Activated CD4-positive, alpha-beta T cell treated with anti-CD3 and anti-CD28 coated beads for 36 hours (primary cell): ENCODE measurements at regions not wholly inside any gene's neighbourhood (a gene's known extent, or its start where the extent isn't known, plus 50 kb on each side); places are given as distances from the start of the nearest gene placed in this dataset.

ENCODE experiments used
- ATAC-seq: fragments of 200-7000 bp; cut with Tn5 transposase; one replicate; pipeline ENCODE4 v1.10.0; 2021; ENCODE audit warnings: mild to moderate bottlenecking, moderate library complexity
- CTCF ChIA-PET: fragments of 350-600 bp; sonication (Branson Sonifier 250); formaldehyde crosslinking; loops from one replicate; lab custom pipeline; 2021; ENCODE audit warnings: antibody characterized with exemption; lab: Charles Lee
- POLR2A ChIA-PET: fragments of 350-600 bp; sonication (Branson Sonifier 250); formaldehyde crosslinking; loops from one replicate; lab custom pipeline; 2021; ENCODE audit warnings: antibody characterized with exemption, inconsistent platforms; lab: Charles Lee
- DNase-seq: peaks from one replicate; pipeline ENCODE4 v3.0.0-alpha.2; 2020
- H3K27ac Mint-ChIP-seq: one replicate; pipeline ENCODE4 v1.8.0; 2021; ENCODE audit warnings: mixed read lengths
- H3K27me3 Mint-ChIP-seq: one replicate; pipeline ENCODE4 v1.8.0; 2021; ENCODE audit warnings: mixed read lengths
- H3K36me3 Mint-ChIP-seq: one replicate; pipeline ENCODE4 v1.8.0; 2021; ENCODE audit warnings: low read depth, mixed read lengths
- H3K4me1 Mint-ChIP-seq: one replicate; pipeline ENCODE4 v1.8.0; 2021; ENCODE audit warnings: mixed read lengths
- H3K4me3 Mint-ChIP-seq: one replicate; pipeline ENCODE4 v1.8.0; 2021; ENCODE audit warnings: mild to moderate bottlenecking, moderate library complexity, mixed read lengths
- H3K9me3 Mint-ChIP-seq: one replicate; pipeline ENCODE4 v1.8.0; 2021; ENCODE audit warnings: low read depth, mixed read lengths
- intact Hi-C, 2 experiments: fragments of 100-400 bp; cut with DNase I in 1 of 2; cut with micrococcal nuclease in 1 of 2; formaldehyde crosslinking; loops; one replicate each; pipeline versions ENCODE4 v1.14.2 to v1.15.1; 2022 to 2024; cut with DNase I, micrococcal nuclease

GRCh38 chr15:27645672-27646071 lies 453.4 kb downstream of the OCA2 start:
- ATAC-seq (no peak), DNase-seq (no peak)
- Mint-ChIP-seq H3K4me3 (no peak overlapping the region), H3K27me3 (no peaks in the 10 kb centered on the region), H3K27ac (no peak overlapping the region), H3K9me3 (peaks cover 23% of the 10 kb centered on the region), H3K4me1 (no peaks in the 10 kb centered on the region), H3K36me3 (no peaks in the 10 kb centered on the region)
- POLR2A ChIA-PET, result no interaction called here
- CTCF ChIA-PET, result no interaction called here
- intact Hi-C loops, result no loop called here

- H3K36me3 Mint-ChIP-seq, result no peaks in the 10 kb centered on the region
- ChIA-PET POLR2A (no interaction called here), CTCF (no interaction called here)
- H3K9me3 Mint-ChIP-seq, result peaks cover 28% of the 10 kb centered on the region
- intact Hi-C loops, result no loop called here
- ATAC-seq (no peak), DNase-seq (no peak)
- H3K27ac Mint-ChIP-seq, result no peak overlapping the region
- H3K27me3 Mint-ChIP-seq, result no peaks in the 10 kb centered on the region
- H3K4me3 Mint-ChIP-seq, result no peak overlapping the region
- H3K4me1 Mint-ChIP-seq, result no peaks in the 10 kb centered on the region
These were observed 456.1 kb downstream of the OCA2 start for GRCh38 chr15:27642981-27643380.

- ATAC-seq, result no peak
- intact Hi-C loops, result no loop called here
These were observed 459.5 kb downstream of the OCA2 start for GRCh38 chr15:27639595-27639994.

GRCh38 chr15:27638958-27639357 lies 460.2 kb downstream of the OCA2 start:
- no peak for ATAC-seq
- Mint-ChIP-seq H3K4me1 (no peaks in the 10 kb centered on the region), H3K4me3 (no peak overlapping the region), H3K9me3 (peaks cover 25% of the 10 kb centered on the region), H3K36me3 (no peaks in the 10 kb centered on the region), H3K27me3 (no peaks in the 10 kb centered on the region), H3K27ac (no peak overlapping the region)
- ChIA-PET CTCF (no interaction called here), POLR2A (no interaction called here)
- intact Hi-C loops, result no loop called here
- no peak for DNase-seq

More at GRCh38 chr15:27639595-27639994, 459.5 kb downstream of the OCA2 start:
- Mint-ChIP-seq H3K27me3 (no peaks in the 10 kb centered on the region), H3K9me3 (peaks cover 28% of the 10 kb centered on the region), H3K4me1 (no peaks in the 10 kb centered on the region), H3K36me3 (no peaks in the 10 kb centered on the region), H3K4me3 (no peak overlapping the region), H3K27ac (no peak overlapping the region)
- CTCF ChIA-PET, result no interaction called here
- DNase-seq, result no peak
- POLR2A ChIA-PET, result no interaction called here

GRCh38 chr15:27635916-27636315 lies 463.2 kb downstream of the OCA2 start:
- POLR2A ChIA-PET, result interaction anchor here (0.7 kb wide), 1 partner anchor 79 kb away, joined by 4 read pairs; no protein-coding TSS in a partner anchor
- H3K27ac Mint-ChIP-seq, result no peak overlapping the region
- ATAC-seq (no peak), DNase-seq (no peak)
- no peaks in the 10 kb centered on the region for H3K27me3 Mint-ChIP-seq
- CTCF ChIA-PET, result no interaction called here
- intact Hi-C loops, result no loop called here
- H3K4me3 Mint-ChIP-seq, result no peak overlapping the region
- peaks cover 8% of the 10 kb centered on the region for H3K9me3 Mint-ChIP-seq
- no peaks in the 10 kb centered on the region for H3K4me1 Mint-ChIP-seq
- no peaks in the 10 kb centered on the region for H3K36me3 Mint-ChIP-seq

GRCh38 chr15:27628486-27628885 lies 470.6 kb downstream of the OCA2 start:
- Mint-ChIP-seq H3K4me1 (no peaks in the 10 kb centered on the region), H3K4me3 (no peak overlapping the region), H3K27me3 (no peaks in the 10 kb centered on the region), H3K9me3 (peaks cover 17% of the 10 kb centered on the region), H3K27ac (no peak overlapping the region), H3K36me3 (peaks cover 3% of the 10 kb centered on the region)
- no peak for DNase-seq
- no peak for ATAC-seq
- intact Hi-C loops, result no loop called here
- ChIA-PET CTCF (no interaction called here), POLR2A (no interaction called here)

- POLR2A ChIA-PET, result interaction anchor here (0.6 kb wide), 1 partner anchor 169 kb away, joined by 3 read pairs; no protein-coding TSS in a partner anchor
- Mint-ChIP-seq H3K9me3 (peaks cover 17% of the 10 kb centered on the region), H3K27ac (no peak overlapping the region), H3K27me3 (no peaks in the 10 kb centered on the region), H3K36me3 (peaks cover 3% of the 10 kb centered on the region), H3K4me1 (no peaks in the 10 kb centered on the region), H3K4me3 (no peak overlapping the region)
- DNase-seq, result no peak
- CTCF ChIA-PET, result no interaction called here
- ATAC-seq, result no peak
- intact Hi-C loops, result no loop called here
These were observed 471.5 kb downstream of the OCA2 start for GRCh38 chr15:27627623-27628022.

GRCh38 chr15:27623560-27624305 lies 475.4 kb downstream of the OCA2 start:
- no peak for ATAC-seq
- H3K27ac Mint-ChIP-seq, result no peak overlapping the region
- H3K36me3 Mint-ChIP-seq, result peaks cover 3% of the 10 kb centered on the region
- ChIA-PET POLR2A (no interaction called here), CTCF (no interaction called here)
- H3K27me3 Mint-ChIP-seq, result no peaks in the 10 kb centered on the region
- no peak for DNase-seq
- H3K4me3 Mint-ChIP-seq, result no peak overlapping the region
- no peaks in the 10 kb centered on the region for H3K4me1 Mint-ChIP-seq
- H3K9me3 Mint-ChIP-seq, result peaks cover 12% of the 10 kb centered on the region
- intact Hi-C loops, result no loop called here

- Mint-ChIP-seq H3K36me3 (peaks cover 3% of the 10 kb centered on the region), H3K27ac (no peak overlapping the region)
- CTCF ChIA-PET, result no interaction called here
These were observed 476.0 kb downstream of the OCA2 start for GRCh38 chr15:27623149-27623548.

GRCh38 chr15:27622371-27622770 lies 476.7 kb downstream of the OCA2 start:
- peaks cover 5% of the 10 kb centered on the region for H3K9me3 Mint-ChIP-seq
- H3K27ac Mint-ChIP-seq, result no peak overlapping the region
- H3K4me3 Mint-ChIP-seq, result no peak overlapping the region
- H3K27me3 Mint-ChIP-seq, result no peaks in the 10 kb centered on the region
- DNase-seq (no peak), ATAC-seq (no peak)
- no peaks in the 10 kb centered on the region for H3K4me1 Mint-ChIP-seq
- H3K36me3 Mint-ChIP-seq, result peaks cover 3% of the 10 kb centered on the region
- intact Hi-C loops, result no loop called here
- ChIA-PET CTCF (no interaction called here), POLR2A (no interaction called here)

More at GRCh38 chr15:27623149-27623548, 476.0 kb downstream of the OCA2 start:
- no peak for ATAC-seq
- Mint-ChIP-seq H3K27me3 (no peaks in the 10 kb centered on the region), H3K4me3 (no peak overlapping the region), H3K9me3 (peaks cover 8% of the 10 kb centered on the region), H3K4me1 (no peaks in the 10 kb centered on the region)
- intact Hi-C loops, result no loop called here
- POLR2A ChIA-PET, result no interaction called here
- no peak for DNase-seq

- H3K36me3 Mint-ChIP-seq, result no peaks in the 10 kb centered on the region
- POLR2A ChIA-PET, result no interaction called here
- no peaks in the 10 kb centered on the region for H3K9me3 Mint-ChIP-seq
- CTCF ChIA-PET, result no interaction called here
- ATAC-seq (no peak), DNase-seq (no peak)
- no peaks in the 10 kb centered on the region for H3K4me1 Mint-ChIP-seq
- H3K27ac Mint-ChIP-seq, result no peak overlapping the region
- no peak overlapping the region for H3K4me3 Mint-ChIP-seq
- H3K27me3 Mint-ChIP-seq, result no peaks in the 10 kb centered on the region
- intact Hi-C loops, result no loop called here
These were observed 479.9 kb downstream of the OCA2 start for GRCh38 chr15:27619204-27619603.

GRCh38 chr15:27617013-27617412 lies 482.1 kb downstream of the OCA2 start:
- intact Hi-C loops, result no loop called here
- Mint-ChIP-seq H3K36me3 (no peaks in the 10 kb centered on the region), H3K4me1 (no peaks in the 10 kb centered on the region), H3K4me3 (no peak overlapping the region), H3K27me3 (no peaks in the 10 kb centered on the region), H3K27ac (no peak overlapping the region), H3K9me3 (no peaks in the 10 kb centered on the region)
- ChIA-PET CTCF (no interaction called here), POLR2A (no interaction called here)
- no peak for ATAC-seq
- no peak for DNase-seq
